PC-9 (cell line): ENCODE measurements at regions not wholly inside any gene's neighbourhood (a gene's known extent, or its start where the extent isn't known, plus 50 kb on each side); places are given as distances from the start of the nearest gene placed in this dataset.

Experiments
- BruUV-seq: library from RNA; stranded (reverse); fragments of 400-500 nt; replicated peaks from 2 replicates; lab custom pipeline; 2021; lab: Mats Ljungman, UMichigan
- CTCF ChIA-PET: fragments of 300-600 bp; sonication (Branson Sonifier 250); formaldehyde crosslinking; loops from one replicate; lab custom pipeline; 2022; ENCODE audit warnings: antibody characterized with exemption; lab: Charles Lee
- POLR2A ChIA-PET: fragments of 300-600 bp; sonication (Branson Sonifier 250); formaldehyde crosslinking; loops from one replicate; lab custom pipeline; 2022; ENCODE audit warnings: antibody characterized with exemption; ENCODE audit not compliant: unreplicated experiment; lab: Charles Lee
- DNase-seq, 2 experiments: peaks; one replicate each; pipeline versions ENCODE4 v3.0.0 to v3.0.0-alpha.2; 2015 to 2022; ENCODE audit warnings: mixed read lengths in 1 of 2
- H2AFZ ChIP-seq: fragments of 200-600 bp; sonication (generic); 2 replicates; pipeline ENCODE4 v1.8.1; 2017; ENCODE audit warnings: antibody characterized with exemption
- H3F3A ChIP-seq: fragments of 200-600 bp; sonication (generic); 2 replicates; pipeline ENCODE4 v1.8.1; 2017; ENCODE audit warnings: antibody characterized with exemption, mild to moderate bottlenecking, low read depth; ENCODE audit not compliant: insufficient read depth
- H3K27ac ChIP-seq: fragments of 200-600 bp; sonication (generic); 2 replicates; pipeline ENCODE4 v1.6.1; 2016; ENCODE audit warnings: mixed run types
- H3K27me3 ChIP-seq: fragments of 200-600 bp; sonication (generic); 2 replicates; pipeline ENCODE4 v1.6.1; 2016; ENCODE audit warnings: low read depth, mixed run types; ENCODE audit not compliant: insufficient read depth
- H3K36me3 ChIP-seq: fragments of 200-600 bp; sonication (generic); 2 replicates; pipeline ENCODE4 v1.6.1; 2016; ENCODE audit warnings: low read depth, mixed run types
- H3K4me1 ChIP-seq: fragments of 200-600 bp; sonication (generic); replicated peaks from 2 replicates; pipeline ENCODE4 v1.6.1; 2016; ENCODE audit warnings: mixed run types; ENCODE audit not compliant: insufficient read depth
- H3K4me2 ChIP-seq: fragments of 200-600 bp; sonication (generic); 2 replicates; pipeline ENCODE4 v1.6.1; 2017; ENCODE audit warnings: mixed run types
- H3K4me3 ChIP-seq: fragments of 200-600 bp; sonication (generic); 2 replicates; pipeline ENCODE4 v1.6.1; 2016; ENCODE audit warnings: mixed run types
- H3K79me2 ChIP-seq: fragments of 200-600 bp; sonication (generic); 2 replicates; pipeline ENCODE4 v1.6.1; 2017; ENCODE audit warnings: low read depth, mixed run types
- H3K9me2 ChIP-seq: fragments of 200-600 bp; sonication (generic); 2 replicates; pipeline ENCODE4 v1.8.1; 2017; ENCODE audit warnings: mild to moderate bottlenecking; ENCODE audit not compliant: insufficient read depth
- H3K9me3 ChIP-seq: fragments of 200-600 bp; sonication (generic); 2 replicates; pipeline ENCODE4 v1.8.1; 2016; ENCODE audit warnings: low read depth; ENCODE audit not compliant: insufficient read depth
- H4K20me1 ChIP-seq: fragments of 200-600 bp; sonication (generic); 2 replicates; pipeline ENCODE4 v1.8.1; 2017; ENCODE audit not compliant: insufficient read depth
- EZH2 ChIP-seq: fragments of 200-600 bp; sonication (generic); IDR thresholded peaks from 2 replicates; pipeline ENCODE4 v1.8.0; 2017; ENCODE audit warnings: antibody characterized with exemption, low read depth
- intact Hi-C: fragments of 100-400 bp; cut with micrococcal nuclease; formaldehyde crosslinking; loops from one replicate; pipeline ENCODE4 v1.10.0; 2022; ENCODE audit not compliant: unreplicated experiment
- TF ChIP-seq, protein P1 (sequence below): fragments of 200-600 bp; sonication (generic); conservative IDR thresholded peaks from 2 replicates; pipeline ENCODE4 v1.6.1; 2017; ENCODE audit warnings: mixed run types, antibody characterized with exemption, mild to moderate bottlenecking, moderate library complexity

DNA sequence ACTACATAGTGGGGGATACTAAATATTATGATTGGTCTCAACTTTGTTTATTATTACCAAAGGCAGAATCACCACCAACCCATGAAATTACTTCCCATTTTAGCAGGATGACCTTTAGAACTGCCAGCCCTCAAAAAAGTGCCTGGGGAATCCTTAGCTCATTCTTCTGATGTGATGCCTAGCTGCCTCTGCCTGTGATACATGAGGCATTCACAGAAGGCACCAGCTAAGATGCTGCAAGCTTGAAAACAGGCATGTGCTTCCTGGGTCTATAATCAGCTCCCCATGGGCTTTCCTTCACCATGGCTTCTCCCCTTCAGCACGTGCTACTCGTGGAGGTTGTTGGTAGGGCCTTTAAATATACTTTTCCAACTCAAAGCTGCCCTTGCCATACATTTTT lies 50.4 kb upstream of the ARHGAP20 start:
- H3K4me1 ChIP-seq, result no peaks in the 10 kb centered on the region
- intact Hi-C loops, result no loop called here
- H3K4me2 ChIP-seq, result no peak overlapping the region
- no peaks in the 10 kb centered on the region for H3K79me2 ChIP-seq
- no peak overlapping the region for H2AFZ ChIP-seq
- no peak overlapping the region for H3K27ac ChIP-seq
- CTCF ChIA-PET, result no interaction called here
- TF ChIP-seq EZH2, result no peak
- TF ChIP-seq, protein P1, sequence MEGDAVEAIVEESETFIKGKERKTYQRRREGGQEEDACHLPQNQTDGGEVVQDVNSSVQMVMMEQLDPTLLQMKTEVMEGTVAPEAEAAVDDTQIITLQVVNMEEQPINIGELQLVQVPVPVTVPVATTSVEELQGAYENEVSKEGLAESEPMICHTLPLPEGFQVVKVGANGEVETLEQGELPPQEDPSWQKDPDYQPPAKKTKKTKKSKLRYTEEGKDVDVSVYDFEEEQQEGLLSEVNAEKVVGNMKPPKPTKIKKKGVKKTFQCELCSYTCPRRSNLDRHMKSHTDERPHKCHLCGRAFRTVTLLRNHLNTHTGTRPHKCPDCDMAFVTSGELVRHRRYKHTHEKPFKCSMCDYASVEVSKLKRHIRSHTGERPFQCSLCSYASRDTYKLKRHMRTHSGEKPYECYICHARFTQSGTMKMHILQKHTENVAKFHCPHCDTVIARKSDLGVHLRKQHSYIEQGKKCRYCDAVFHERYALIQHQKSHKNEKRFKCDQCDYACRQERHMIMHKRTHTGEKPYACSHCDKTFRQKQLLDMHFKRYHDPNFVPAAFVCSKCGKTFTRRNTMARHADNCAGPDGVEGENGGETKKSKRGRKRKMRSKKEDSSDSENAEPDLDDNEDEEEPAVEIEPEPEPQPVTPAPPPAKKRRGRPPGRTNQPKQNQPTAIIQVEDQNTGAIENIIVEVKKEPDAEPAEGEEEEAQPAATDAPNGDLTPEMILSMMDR, result no peak
- no peaks in the 10 kb centered on the region for H3K36me3 ChIP-seq
- POLR2A ChIA-PET, result no interaction called here
- no peaks in the 10 kb centered on the region for H3K27me3 ChIP-seq
- BruUV-seq, result no TSS peak
- no peak overlapping the region for H3K4me3 ChIP-seq
- H3K9me2 ChIP-seq, result no peaks in the 10 kb centered on the region
- H3K9me3 ChIP-seq, result no peaks in the 10 kb centered on the region
- H4K20me1 ChIP-seq, result no peaks in the 10 kb centered on the region
- H3F3A ChIP-seq, result no peaks in the 10 kb centered on the region
- DNase-seq, result no peak
